K562 (cell line): ENCODE measurements at regions not wholly inside any gene's neighbourhood (a gene's known extent, or its start where the extent isn't known, plus 50 kb on each side); places are given as distances from the start of the nearest gene placed in this dataset.

Experiments used
- ATAC-seq: fragments of 200-7000 bp; cut with Tn5 transposase; 3 replicates; pipeline ENCODE4 v1.9.1; 2020; ENCODE audit warnings: moderate library complexity
- BruUV-seq: library from RNA; stranded (reverse); fragments of 400-500 nt; replicated peaks from 2 replicates; lab custom pipeline; 2021; lab: Mats Ljungman, UMichigan
- CTCF ChIA-PET: fragments of 300-600 bp; formaldehyde crosslinking; extraction: SDS; loops from one replicate; lab custom pipeline; 2021; ENCODE audit warnings: low intra/inter-chr PET ratio; lab: Yijun Ruan, JAX
- POLR2A ChIA-PET: fragments of 300-600, 350-650 bp; sonication (Branson Sonifier 250); formaldehyde crosslinking; extraction: SDS; loops from one replicate; lab custom pipeline; 2021; ENCODE audit warnings: antibody characterized with exemption, inconsistent platforms; lab: Yijun Ruan, JAX
- DNase-seq, 4 experiments: peaks; one replicate each; pipeline versions ENCODE4 v3.0.0 to v3.0.0-alpha.2; 2011 to 2018; ENCODE audit warnings: low spot score in 3 of 4, mixed read lengths in 3 of 4; ENCODE audit errors: extremely low read depth in 1 of 4
- FAIRE-seq: peaks from 2 replicates; lab custom pipeline; 2011; peaks lifted over from hg19 to GRCh38; lab: Jason Lieb, UNC
- H2AFZ ChIP-seq: 2 replicates; pipeline ENCODE4 v1.6.0; 2011; ENCODE audit warnings: low read depth, low read length, control low read depth, inconsistent platforms
- H3K27ac ChIP-seq: fragments of 200-600 bp; 3 replicates; pipeline ENCODE4 v1.8.0; 2011; ENCODE audit warnings: low read depth, mild to moderate bottlenecking, control low read depth, inconsistent platforms, low read length, moderate library complexity, mixed read lengths; ENCODE audit errors: extremely low read depth
- H3K27me3 ChIP-seq, 2 experiments: fragments of 300-600 bp in 1 of 2; 2 replicates in 1 of 2; 3 replicates in 1 of 2; pipeline versions ENCODE4 v1.6.0 to v1.8.0; 2011; ENCODE audit warnings: inconsistent platforms in 2 of 2, low read length in 2 of 2, mild to moderate bottlenecking in 1 of 2, mixed read lengths in 1 of 2, moderate library complexity in 1 of 2; ENCODE audit not compliant: control insufficient read depth in 2 of 2, insufficient read depth in 2 of 2
- H3K36me3 ChIP-seq: fragments of 300-600 bp; 3 replicates; pipeline ENCODE4 v1.8.0; 2011; ENCODE audit warnings: mild to moderate bottlenecking, low read length, inconsistent platforms; ENCODE audit not compliant: control insufficient read depth, insufficient read depth
- H3K4me1 ChIP-seq, 2 experiments: fragments of 200-600 bp in 1 of 2; replicated peaks in 1 of 2; 2 replicates in 1 of 2; 3 replicates in 1 of 2; pipeline versions ENCODE4 v1.5.1 to v1.8.0; 2011; ENCODE audit warnings: inconsistent platforms in 2 of 2, low read length in 2 of 2, mild to moderate bottlenecking in 1 of 2, mixed read lengths in 1 of 2, moderate library complexity in 1 of 2; ENCODE audit not compliant: control insufficient read depth in 2 of 2, insufficient read depth in 2 of 2
- H3K4me2 ChIP-seq: 2 replicates; pipeline ENCODE4 v1.6.1; 2011; ENCODE audit warnings: low read length, control low read depth, inconsistent platforms, mixed read lengths; ENCODE audit not compliant: insufficient read depth
- H3K4me3 ChIP-seq: fragments of 200-600 bp; sonication (generic), shearing (Covaris generic); 2 replicates; pipeline ENCODE4 v1.5.1; 2016; ENCODE audit warnings: control low read depth, inconsistent platforms
- H3K79me2 ChIP-seq: fragments of 200-600 bp; 3 replicates; pipeline ENCODE4 v1.8.0; 2011; ENCODE audit warnings: low read length, inconsistent platforms; ENCODE audit not compliant: control insufficient read depth, insufficient read depth
- H3K9ac ChIP-seq, 2 experiments: 2 replicates each; pipeline versions ENCODE4 v1.6.0 to v1.6.1; 2011; ENCODE audit warnings: low read depth in 2 of 2, low read length in 2 of 2, control low read depth in 1 of 2, inconsistent platforms in 1 of 2, mild to moderate bottlenecking in 1 of 2, mixed read lengths in 1 of 2; ENCODE audit not compliant: insufficient read depth in 1 of 2
- H3K9me1 ChIP-seq: one replicate; pipeline ENCODE4 v1.6.0; 2011; ENCODE audit warnings: inconsistent platforms, mild to moderate bottlenecking, low read length, moderate library complexity; ENCODE audit not compliant: control insufficient read depth, insufficient read depth
- H3K9me3 ChIP-seq: replicated peaks from 2 replicates; pipeline ENCODE4 v1.5.1; 2011; ENCODE audit warnings: low read depth, low read length, inconsistent platforms; ENCODE audit not compliant: control insufficient read depth, insufficient read depth
- H4K20me1 ChIP-seq: replicated peaks from 2 replicates; pipeline ENCODE4 v1.6.1; 2011; ENCODE audit warnings: low read length, inconsistent platforms, mixed read lengths; ENCODE audit not compliant: control insufficient read depth, insufficient read depth
- BACH1 ChIP-seq: fragments of 200-800 bp; sonication (Bioruptor generic); IDR thresholded peaks from 2 replicates; pipeline ENCODE4 v1.6.1; 2016; ENCODE audit warnings: missing genetic modification characterization, missing compliant biosample characterization
- C11orf30 ChIP-seq: fragments of 450-650 bp; IDR thresholded peaks from 2 replicates; pipeline ENCODE4 v1.6.1; 2016; ENCODE audit warnings: low read depth, mild to moderate bottlenecking
- DIDO1 ChIP-seq: fragments of 450-650 bp; IDR thresholded peaks from 2 replicates; pipeline ENCODE4 v1.6.1; 2016; ENCODE audit warnings: low read depth, missing biosample characterization, missing genetic modification characterization
- NFYB ChIP-seq: IDR thresholded peaks from 2 replicates; pipeline ENCODE4 v1.6.1; 2011; ENCODE audit warnings: mild to moderate bottlenecking, moderate library complexity; ENCODE audit not compliant: insufficient read length; ENCODE audit errors: extremely low read depth
- SAFB ChIP-seq: fragments of 200-400 bp; formaldehyde crosslinking; IDR thresholded peaks from 2 replicates; pipeline ENCODE4 v1.6.1; 2017; ENCODE audit warnings: low read depth, low read length, borderline replicate concordance
- SRSF3 ChIP-seq: fragments of 200-400 bp; formaldehyde crosslinking; IDR thresholded peaks from 2 replicates; pipeline ENCODE4 v1.6.1; 2016; ENCODE audit warnings: mild to moderate bottlenecking, low read length, moderate library complexity; ENCODE audit not compliant: insufficient read depth
- ZBTB40 ChIP-seq, 2 experiments: fragments of 450-650 bp in 1 of 2; sonication (generic) in 1 of 2; formaldehyde crosslinking in 1 of 2; IDR thresholded peaks; 2 replicates each; pipeline versions ENCODE4 v1.7.1 to v1.9.0; 2016 to 2022; ENCODE audit warnings: inconsistent platforms in 1 of 2, mild to moderate bottlenecking in 1 of 2, missing genetic modification reagents in 1 of 2
- ZFP30 ChIP-seq: fragments of 250-450 bp; sonication (Bioruptor Pico); IDR thresholded peaks from 2 replicates; pipeline ENCODE4 v1.8.0; 2022; ENCODE audit warnings: moderate library complexity, mild to moderate bottlenecking, inconsistent platforms, borderline replicate concordance
- ZNF124 ChIP-seq: sonication (generic); formaldehyde crosslinking; IDR thresholded peaks from 2 replicates; pipeline ENCODE4 v1.8.1; 2022; ENCODE audit warnings: missing genetic modification reagents
- ZNF263 ChIP-seq: sonication (generic); formaldehyde crosslinking; IDR thresholded peaks from 2 replicates; pipeline ENCODE4 v1.8.0; 2022; ENCODE audit warnings: mild to moderate bottlenecking, missing genetic modification reagents, borderline replicate concordance
- WGBS: fragments of 100-300 bp; shearing (Covaris generic); methylation state at CpG from one replicate; pipeline ENCODE4 v1.1.6; 2016; ENCODE audit warnings: low coverage, mixed read lengths; ENCODE audit not compliant: insufficient coverage; ENCODE audit errors: missing lambda C conversion rate; 5-methylcytosine and 5-hydroxymethylcytosine counted together
- in situ Hi-C: fragments of 300-500 bp; cut with MboI; formaldehyde crosslinking; loops from 4 replicates; pipeline ENCODE4 v1.15.0; 2018; ENCODE audit warnings: inconsistent platforms, mixed read lengths
- intact Hi-C: fragments of 100-400 bp; cut with micrococcal nuclease; formaldehyde crosslinking; loops from 2 replicates; pipeline ENCODE4 v1.14.2; 2022
- TF ChIP-seq, protein P1 (sequence below): fragments of 250-450 bp; sonication (Bioruptor Pico); IDR thresholded peaks from 2 replicates; pipeline ENCODE4 v1.8.0; 2021; ENCODE audit warnings: mild to moderate bottlenecking, moderate library complexity

GRCh38 chr11:24240496-24241175 lies 256.2 kb upstream of the LUZP2 start:
- WGBS, result 0% methylated on average over 1 of the region's 1 CpG
- H2AFZ ChIP-seq, result no peak overlapping the region
- H3K36me3 ChIP-seq, result no peaks in the 10 kb centered on the region
- H3K4me2 ChIP-seq, result no peak overlapping the region
- in situ Hi-C loops (no loop called here), intact Hi-C loops (no loop called here)
- no peak overlapping the region for H3K4me3 ChIP-seq
- ATAC-seq, result no peak
- POLR2A ChIA-PET, result interaction anchor here (0.6 kb wide), 1 partner anchor 1370 kb away, joined by 3 read pairs; no protein-coding TSS in a partner anchor
- H3K27me3 ChIP-seq, result no peaks in the 10 kb centered on the region
- BruUV-seq, result no TSS peak
- H3K27ac ChIP-seq, result no peak overlapping the region
- CTCF ChIA-PET, result no interaction called here
- FAIRE-seq, result no peak
- no peak for TF ChIP-seq C11orf30
- no peak for TF ChIP-seq NFYB
- TF ChIP-seq, protein P1, sequence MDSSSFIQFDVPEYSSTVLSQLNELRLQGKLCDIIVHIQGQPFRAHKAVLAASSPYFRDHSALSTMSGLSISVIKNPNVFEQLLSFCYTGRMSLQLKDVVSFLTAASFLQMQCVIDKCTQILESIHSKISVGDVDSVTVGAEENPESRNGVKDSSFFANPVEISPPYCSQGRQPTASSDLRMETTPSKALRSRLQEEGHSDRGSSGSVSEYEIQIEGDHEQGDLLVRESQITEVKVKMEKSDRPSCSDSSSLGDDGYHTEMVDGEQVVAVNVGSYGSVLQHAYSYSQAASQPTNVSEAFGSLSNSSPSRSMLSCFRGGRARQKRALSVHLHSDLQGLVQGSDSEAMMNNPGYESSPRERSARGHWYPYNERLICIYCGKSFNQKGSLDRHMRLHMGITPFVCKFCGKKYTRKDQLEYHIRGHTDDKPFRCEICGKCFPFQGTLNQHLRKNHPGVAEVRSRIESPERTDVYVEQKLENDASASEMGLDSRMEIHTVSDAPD (CRISPR knock-in tag), result no peak
- no peak for TF ChIP-seq ZNF124
- no peak for TF ChIP-seq SAFB
- no peak for TF ChIP-seq DIDO1 (tag)
- TF ChIP-seq BACH1 (tag), result no peak
- TF ChIP-seq ZNF263 (CRISPR knock-in tag), result no peak
- TF ChIP-seq ZFP30 (CRISPR knock-in tag), result no peak
- no peak for TF ChIP-seq ZBTB40 (IDR thresholded peaks at IDR 0.05)
- TF ChIP-seq ZBTB40 (CRISPR knock-in tag; IDR thresholded peaks at IDR 0.05), result no peak
- no peak for TF ChIP-seq SRSF3
- H3K4me1 ChIP-seq, result no peaks in the 10 kb centered on the region
- H3K9me3 ChIP-seq, result no peaks in the 10 kb centered on the region
- H3K9ac ChIP-seq, result no peak overlapping the region
- no peaks in the 10 kb centered on the region for H3K9me1 ChIP-seq
- H3K79me2 ChIP-seq, result no peaks in the 10 kb centered on the region
- no peak for DNase-seq
- no peaks in the 10 kb centered on the region for H4K20me1 ChIP-seq
